HepG2 (cell line): ENCODE measurements at regions not wholly inside any gene's neighbourhood (a gene's known extent, or its start where the extent isn't known, plus 50 kb on each side); places are given as distances from the start of the nearest gene placed in this dataset.

Source experiments
- AHDC1 ChIP-seq: sonication (generic); formaldehyde crosslinking; IDR thresholded peaks from 2 replicates; pipeline ENCODE4 v1.5.1; 2020; ENCODE audit warnings: mild to moderate bottlenecking, missing genetic modification reagents, borderline replicate concordance
- DRAP1 ChIP-seq: IDR thresholded peaks from 2 replicates; pipeline ENCODE4 v1.6.1; 2016; ENCODE audit warnings: missing genetic modification reagents, missing compliant biosample characterization
- ELF4 ChIP-seq: sonication (generic); formaldehyde crosslinking; IDR thresholded peaks from 2 replicates; pipeline ENCODE4 v1.5.0; 2020; ENCODE audit warnings: missing genetic modification reagents, mild to moderate bottlenecking, moderate library complexity, borderline replicate concordance
- FOXK2 ChIP-seq: fragments of 450-650 bp; IDR thresholded peaks from 2 replicates; pipeline ENCODE4 v1.6.1; 2016
- NFAT5 ChIP-seq: sonication (generic); formaldehyde crosslinking; IDR thresholded peaks from 2 replicates; pipeline ENCODE4 v1.4.0; 2020; ENCODE audit warnings: missing genetic modification reagents
- NR2F2 ChIP-seq: IDR thresholded peaks from 2 replicates; pipeline ENCODE4 v1.6.1; 2012; ENCODE audit warnings: low read depth, inconsistent platforms, borderline replicate concordance
- SAP130 ChIP-seq: IDR thresholded peaks from 2 replicates; pipeline ENCODE4 v1.6.1; 2016; ENCODE audit warnings: low read depth
- ZNF260 ChIP-seq: sonication (generic); formaldehyde crosslinking; IDR thresholded peaks from 2 replicates; pipeline ENCODE4 v1.4.0; 2020; ENCODE audit warnings: missing genetic modification reagents, low read depth, mild to moderate bottlenecking, borderline replicate concordance
- ZNF879 ChIP-seq: sonication (generic); formaldehyde crosslinking; IDR thresholded peaks from 2 replicates; pipeline ENCODE4 v1.8.1; 2023; ENCODE audit warnings: missing genetic modification reagents
- ZNF883 ChIP-seq: sonication (generic); formaldehyde crosslinking; IDR thresholded peaks from 2 replicates; pipeline ENCODE4 v1.5.1; 2020; ENCODE audit warnings: mild to moderate bottlenecking, missing genetic modification reagents; ENCODE audit errors: not compliant biosample characterization

- no peak for TF ChIP-seq AHDC1 (CRISPR knock-in tag)
- no peak for TF ChIP-seq NFAT5 (CRISPR knock-in tag)
- no peak for TF ChIP-seq ZNF260
- no peak for TF ChIP-seq DRAP1 (CRISPR knock-in tag)
- no peak for TF ChIP-seq ZNF883 (CRISPR knock-in tag)
- TF ChIP-seq FOXK2, result no peak
- no peak for TF ChIP-seq NR2F2
- no peak for TF ChIP-seq ELF4 (CRISPR knock-in tag)
- TF ChIP-seq ZNF879 (CRISPR knock-in tag), result no peak
- TF ChIP-seq SAP130, result no peak
These were observed 94.2 kb downstream of the OLIG3 start (continued) for GRCh38 chr6:137399881-137400443.
